GM19193 (cell line): ENCODE measurements at regions not wholly inside any gene's neighbourhood (a gene's known extent, or its start where the extent isn't known, plus 50 kb on each side); places are given as distances from the start of the nearest gene placed in this dataset.

Experiments used
- POLR2A ChIP-seq: IDR thresholded peaks from 4 replicates; pipeline ENCODE4 v1.6.1; 2011; ENCODE audit not compliant: insufficient read depth, insufficient read length; ENCODE audit errors: extremely low read depth

- TF ChIP-seq POLR2A, result no peak
Observed at GRCh38 chr2:129881786-129882396, 97.6 kb upstream of the RAB6C start.

- TF ChIP-seq POLR2A, result no peak
Observed at GRCh38 chr2:129882476-129882875, 97.0 kb upstream of the RAB6C start.

GRCh38 chr2:129883121-129883520 lies 96.3 kb upstream of the RAB6C start:
- no peak for TF ChIP-seq POLR2A

- TF ChIP-seq POLR2A, result no peak
Observed at GRCh38 chr2:129884221-129884786, 95.2 kb upstream of the RAB6C start.

GRCh38 chr2:129885735-129886134 lies 93.7 kb upstream of the RAB6C start:
- no peak for TF ChIP-seq POLR2A

GRCh38 chr2:129887688-129888266 lies 91.7 kb upstream of the RAB6C start:
- no peak for TF ChIP-seq POLR2A

GRCh38 chr2:129888461-129888860 lies 91.0 kb upstream of the RAB6C start:
- TF ChIP-seq POLR2A, result no peak

DNA sequence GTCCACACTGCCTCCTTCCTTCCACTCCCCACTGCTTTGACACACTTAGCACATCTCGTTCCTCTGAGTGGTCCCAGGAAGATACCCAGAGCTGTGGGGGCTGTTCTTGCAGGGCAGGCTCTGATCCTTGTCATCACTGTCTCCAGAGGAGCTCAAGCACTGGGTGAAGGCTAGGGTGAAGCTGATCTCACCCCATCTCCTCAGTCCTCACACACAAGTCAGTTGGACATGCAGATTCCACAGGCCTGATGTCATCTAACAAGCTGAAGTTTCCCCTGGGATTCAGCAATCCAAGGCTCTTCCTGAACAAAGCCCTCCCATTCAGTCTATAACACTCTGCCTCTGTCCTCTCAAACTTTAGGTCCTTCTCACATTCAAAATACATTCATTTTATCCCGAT lies 90.6 kb upstream of the RAB6C start:
- no peak for TF ChIP-seq POLR2A

GRCh38 chr2:129891341-129892320 lies 87.8 kb upstream of the RAB6C start:
- TF ChIP-seq POLR2A, result no peak

DNA sequence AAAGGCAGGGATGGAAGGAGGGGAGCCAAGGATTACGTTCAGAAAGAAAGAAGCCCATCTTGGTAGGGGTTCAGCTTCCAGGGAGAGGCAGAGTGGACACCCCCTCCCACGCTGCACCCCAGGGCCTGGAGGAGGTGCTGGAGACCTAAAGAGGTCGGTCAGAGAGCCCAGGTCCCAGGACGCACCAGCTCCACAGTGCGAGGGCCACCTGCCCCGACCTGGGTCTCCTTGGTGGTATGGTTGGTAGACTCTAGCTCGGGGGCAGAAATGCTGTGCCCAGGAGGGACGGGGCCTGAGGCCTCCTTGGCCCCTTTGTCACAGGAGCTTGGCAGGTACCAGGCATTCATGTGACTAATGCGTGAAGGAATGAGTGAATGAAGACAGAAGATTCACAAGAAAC lies 87.1 kb upstream of the RAB6C start:
- no peak for TF ChIP-seq POLR2A

GRCh38 chr2:129892773-129893172 lies 86.7 kb upstream of the RAB6C start:
- TF ChIP-seq POLR2A, result no peak

- TF ChIP-seq POLR2A, result no peak
Observed at GRCh38 chr2:129893244-129893643, 86.2 kb upstream of the RAB6C start.

- TF ChIP-seq POLR2A, result no peak
Observed at GRCh38 chr2:129894616-129895015, 84.8 kb upstream of the RAB6C start.

DNA sequence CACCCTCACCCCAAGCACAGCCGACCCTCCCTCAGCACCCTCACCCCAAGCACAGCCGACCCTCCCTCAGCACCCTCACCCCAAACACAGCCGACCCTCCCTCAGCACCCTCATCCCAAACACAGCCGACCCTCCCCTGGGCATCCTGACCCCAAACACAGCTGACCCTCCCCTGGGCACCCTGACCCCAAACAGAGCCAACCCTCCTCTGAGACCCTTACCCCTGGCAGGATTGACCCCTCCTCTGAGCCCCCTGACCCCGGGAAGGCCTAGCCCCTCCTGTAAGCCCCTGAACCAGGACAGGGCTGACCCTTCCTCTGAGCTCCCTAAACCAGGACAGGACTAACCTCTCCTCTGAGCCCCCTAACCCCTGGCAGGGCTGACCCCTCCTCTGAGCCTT lies 84.4 kb upstream of the RAB6C start:
- no peak for TF ChIP-seq POLR2A

GRCh38 chr2:129895526-129896082 lies 83.9 kb upstream of the RAB6C start:
- no peak for TF ChIP-seq POLR2A
